HCT116 (cell line): ENCODE measurements at regions not wholly inside any gene's neighbourhood (a gene's known extent, or its start where the extent isn't known, plus 50 kb on each side); places are given as distances from the start of the nearest gene placed in this dataset.

Experiments used
- ATAC-seq: fragments of 200-7000 bp; cut with Tn5 transposase; 2 replicates; pipeline ENCODE4 v1.9.1; 2020; ENCODE audit warnings: mild to moderate bottlenecking, moderate library complexity
- BruUV-seq: library from RNA; stranded (reverse); fragments of 400-500 nt; replicated peaks from 2 replicates; lab custom pipeline; 2021; lab: Mats Ljungman, UMichigan
- CTCF ChIA-PET: fragments of 300-600 bp; sonication (Branson Sonifier 250); formaldehyde crosslinking; loops from one replicate; lab custom pipeline; 2021; ENCODE audit warnings: antibody characterized with exemption; lab: Charles Lee
- POLR2A ChIA-PET: fragments of 300-600, 350-600 bp; sonication (Branson Sonifier 250); formaldehyde crosslinking; loops from one replicate; lab custom pipeline; 2021; ENCODE audit warnings: antibody characterized with exemption; lab: Charles Lee
- RAD21 ChIA-PET, 2 experiments: fragments of 300-600 bp; sonication (Branson Sonifier 250); formaldehyde crosslinking; loops; one replicate each; lab custom pipeline; 2023; ENCODE audit warnings: low total read pairs in 2 of 2; ENCODE audit not compliant: uncharacterized antibody in 2 of 2, unreplicated experiment in 2 of 2, low non-redundant PET in 1 of 2; lab: Charles Lee
- DNase-seq: peaks from one replicate; pipeline ENCODE4 v3.0.0-alpha.2; 2010; ENCODE audit warnings: low read depth, low spot score
- H2AFZ ChIP-seq: fragments of 200-600 bp; shearing (Covaris generic), sonication (generic); 2 replicates; pipeline ENCODE4 v1.6.1; 2017; ENCODE audit warnings: low read depth, mixed run types, mixed read lengths, antibody characterized with exemption, low read length; ENCODE audit not compliant: poor library complexity, severe bottlenecking
- H3K27ac ChIP-seq: 2 replicates; pipeline ENCODE4 v1.5.1; 2012; ENCODE audit warnings: low read depth, low read length
- H3K27me3 ChIP-seq: fragments of 200-600 bp; sonication (generic); 2 replicates; pipeline ENCODE4 v1.6.1; 2016; ENCODE audit warnings: mixed run types, low read length, mixed read lengths; ENCODE audit not compliant: insufficient read depth
- H3K36me3 ChIP-seq, 2 experiments: fragments of 200-500 bp in 1 of 2; fragments of 200-600 bp in 1 of 2; sonication (Bioruptor generic) in 1 of 2; sonication (generic) in 1 of 2; 2 replicates each; pipeline versions ENCODE4 v1.5.1 to v1.6.1; 2014 to 2016; ENCODE audit warnings: low read length in 2 of 2, inconsistent platforms in 1 of 2, mixed read lengths in 1 of 2, mixed run types in 1 of 2; ENCODE audit not compliant: insufficient read depth in 2 of 2, control insufficient read depth in 1 of 2
- H3K4me1 ChIP-seq, 2 experiments: fragments of 200-600 bp in 1 of 2; sonication (generic) in 1 of 2; 2 replicates each; pipeline versions ENCODE4 v1.5.1 to v1.6.1; 2012 to 2017; ENCODE audit warnings: low read length in 2 of 2, inconsistent platforms in 1 of 2, mild to moderate bottlenecking in 1 of 2, mixed read lengths in 1 of 2, mixed run types in 1 of 2, moderate library complexity in 1 of 2; ENCODE audit not compliant: insufficient read depth in 2 of 2, control insufficient read depth in 1 of 2
- H3K4me2 ChIP-seq: fragments of 200-600 bp; sonication (generic); 2 replicates; pipeline ENCODE4 v1.6.1; 2017; ENCODE audit warnings: mixed run types, low read length, mixed read lengths
- H3K4me3 ChIP-seq, 2 experiments: fragments of 200-600 bp in 1 of 2; sonication (generic) in 1 of 2; replicated peaks in 1 of 2; 2 replicates each; pipeline ENCODE4 v1.5.1; 2011 to 2016; ENCODE audit warnings: low read length in 2 of 2, control low read depth in 1 of 2, low read depth in 1 of 2, mild to moderate bottlenecking in 1 of 2, mixed read lengths in 1 of 2, mixed run types in 1 of 2
- H3K79me2 ChIP-seq: fragments of 200-600 bp; sonication (generic); 2 replicates; pipeline ENCODE4 v1.6.1; 2017; ENCODE audit warnings: mild to moderate bottlenecking, mixed run types, low read length, moderate library complexity, mixed read lengths; ENCODE audit not compliant: insufficient read depth
- H3K9ac ChIP-seq: fragments of 200-600 bp; sonication (generic); 2 replicates; pipeline ENCODE4 v1.6.1; 2016; ENCODE audit warnings: low read length, mixed read lengths
- H3K9me2 ChIP-seq: fragments of 200-600 bp; sonication (generic), shearing (Covaris generic); 2 replicates; pipeline ENCODE4 v1.6.1; 2017; ENCODE audit warnings: mixed run types, mild to moderate bottlenecking, moderate library complexity; ENCODE audit not compliant: insufficient read depth
- H3K9me3 ChIP-seq, 2 experiments: fragments of 200-500 bp in 1 of 2; fragments of 200-600 bp in 1 of 2; sonication (Bioruptor generic) in 1 of 2; sonication (generic) in 1 of 2; 2 replicates each; pipeline ENCODE4 v1.6.1; 2014 to 2017; ENCODE audit warnings: low read length in 2 of 2, mixed read lengths in 2 of 2, inconsistent platforms in 1 of 2, low read depth in 1 of 2, mild to moderate bottlenecking in 1 of 2, mixed run types in 1 of 2, moderate library complexity in 1 of 2; ENCODE audit not compliant: control insufficient read depth in 1 of 2, insufficient read depth in 1 of 2
- H4K20me1 ChIP-seq: fragments of 200-600 bp; sonication (generic), shearing (Covaris generic); 2 replicates; pipeline ENCODE4 v1.6.1; 2017; ENCODE audit warnings: mixed run types, mild to moderate bottlenecking, moderate library complexity; ENCODE audit not compliant: insufficient read depth
- ATF3 ChIP-seq: IDR thresholded peaks from 2 replicates; pipeline ENCODE4 v1.6.1; 2012
- CEBPB ChIP-seq: IDR thresholded peaks from 2 replicates; pipeline ENCODE4 v1.6.1; 2012; ENCODE audit warnings: low read depth
- CTCF ChIP-seq, 3 experiments: fragments of 200-600 bp in 1 of 3; sonication (generic) in 1 of 3; IDR thresholded peaks in 2 of 3; conservative IDR thresholded peaks in 1 of 3; 2 replicates each; pipeline ENCODE4 v1.5.1; 2012 to 2017; ENCODE audit warnings: low read depth in 2 of 3, low read length in 2 of 3, antibody characterized with exemption in 1 of 3, borderline replicate concordance in 1 of 3, control low read depth in 1 of 3, mild to moderate bottlenecking in 1 of 3, mixed read lengths in 1 of 3, mixed run types in 1 of 3, moderate library complexity in 1 of 3; ENCODE audit not compliant: insufficient read depth in 1 of 3
- EGR1 ChIP-seq: IDR thresholded peaks from 2 replicates; pipeline ENCODE4 v1.6.1; 2012; ENCODE audit warnings: low read depth
- ELF1 ChIP-seq: IDR thresholded peaks from 2 replicates; pipeline ENCODE4 v1.6.1; 2012; ENCODE audit warnings: low read depth, borderline replicate concordance
- EZH2 ChIP-seq: fragments of 200-600 bp; sonication (generic); IDR thresholded peaks from 2 replicates; pipeline ENCODE4 v1.6.1; 2017; ENCODE audit warnings: antibody characterized with exemption, mixed run types
- EZH2phosphoT487 ChIP-seq: fragments of 200-600 bp; IDR thresholded peaks from 2 replicates; pipeline ENCODE4 v1.6.1; 2018; ENCODE audit warnings: antibody characterized with exemption, borderline replicate concordance
- FOSL1 ChIP-seq: IDR thresholded peaks from 2 replicates; pipeline ENCODE4 v1.6.1; 2012; ENCODE audit warnings: low read depth
- POLR2AphosphoS5 ChIP-seq: IDR thresholded peaks from 2 replicates; pipeline ENCODE4 v1.6.1; 2011; ENCODE audit warnings: mild to moderate bottlenecking, low read depth, low read length, moderate library complexity
- RAD21 ChIP-seq: IDR thresholded peaks from 2 replicates; pipeline ENCODE4 v1.6.1; 2012; ENCODE audit warnings: low read depth, mild to moderate bottlenecking
- SIN3A ChIP-seq: IDR thresholded peaks from 2 replicates; pipeline ENCODE4 v1.6.1; 2012; ENCODE audit warnings: low read depth
- SP1 ChIP-seq: IDR thresholded peaks from 2 replicates; pipeline ENCODE4 v1.6.1; 2012; ENCODE audit warnings: low read depth
- TCF7L2 ChIP-seq: IDR thresholded peaks from 2 replicates; pipeline ENCODE4 v1.7.0; 2011; ENCODE audit warnings: borderline replicate concordance, inconsistent platforms; ENCODE audit not compliant: insufficient read depth, insufficient read length; ENCODE audit errors: extremely low read depth
- YY1 ChIP-seq: IDR thresholded peaks from 2 replicates; pipeline ENCODE4 v1.6.1; 2011; ENCODE audit warnings: low read length, low read depth, moderate library complexity, mild to moderate bottlenecking; ENCODE audit not compliant: insufficient replicate concordance; ENCODE audit errors: extremely low read depth
- ZBTB33 ChIP-seq: IDR thresholded peaks from 2 replicates; pipeline ENCODE4 v1.6.1; 2011; ENCODE audit warnings: mild to moderate bottlenecking, low read length, moderate library complexity; ENCODE audit not compliant: insufficient replicate concordance; ENCODE audit errors: extremely low read depth
- intact Hi-C: fragments of 100-400 bp; cut with micrococcal nuclease; formaldehyde crosslinking; loops from 2 replicates; pipeline ENCODE4 v1.10.0; 2022

- H3K79me2 ChIP-seq: no peaks in the 10 kb centered on the region
- H4K20me1 ChIP-seq: no peaks in the 10 kb centered on the region
- H3K9me2 ChIP-seq: no peaks in the 10 kb centered on the region; the same call in 1 of the 2 replicates
- no peak for ATAC-seq
- H3K4me1 ChIP-seq: no peaks in the 10 kb centered on the region
- H2AFZ ChIP-seq: no peak overlapping the region
- RAD21 ChIA-PET: no interaction called here
- TF ChIP-seq ATF3: no peak
- no peak for TF ChIP-seq TCF7L2
- TF ChIP-seq ZBTB33: no peak
- no peak for TF ChIP-seq EZH2
- TF ChIP-seq ELF1: no peak
- no peak for TF ChIP-seq CEBPB
- TF ChIP-seq CTCF (IDR thresholded peaks at IDR 0.05 in 2 of 3, conservative IDR thresholded peaks at IDR 0.05 in 1 of 3; ENCODE audit: borderline replicate concordance in 1 of 3, insufficient read depth in 1 of 3, low read depth in 2 of 3, low read length in 2 of 3): no peak
- TF ChIP-seq YY1: no peak
- no peak for TF ChIP-seq FOSL1
- no peak for TF ChIP-seq EGR1
- no peak for TF ChIP-seq EZH2phosphoT487
- no peak for TF ChIP-seq SP1
- no peak for TF ChIP-seq RAD21
- no peak for TF ChIP-seq POLR2AphosphoS5
- no peak for TF ChIP-seq SIN3A
- TF ChIP-seq, all 23 proteins: peak for 0
- DNase-seq: no peak
- no peak overlapping the region for H3K9ac ChIP-seq
- H3K4me3 ChIP-seq: no peak overlapping the region
- POLR2A ChIA-PET: no interaction called here
- H3K27ac ChIP-seq: no peak overlapping the region
- H3K4me2 ChIP-seq: no peak overlapping the region
- intact Hi-C loops: no loop called here
- H3K36me3 ChIP-seq: no peaks in the 10 kb centered on the region
- CTCF ChIA-PET: no interaction called here
- no TSS peak for BruUV-seq
- peaks cover 20% of the 10 kb centered on the region for H3K27me3 ChIP-seq
- H3K9me3 ChIP-seq: no peaks in the 10 kb centered on the region
Measured at GRCh38 chr3:41001556-41001955, 197.7 kb upstream of the CTNNB1 start.
